ENCODE measurements at regions not wholly inside any gene's neighbourhood (a gene's known extent, or its start where the extent isn't known, plus 50 kb on each side); places are given as distances from the start of the nearest gene placed in this dataset.

DNA sequence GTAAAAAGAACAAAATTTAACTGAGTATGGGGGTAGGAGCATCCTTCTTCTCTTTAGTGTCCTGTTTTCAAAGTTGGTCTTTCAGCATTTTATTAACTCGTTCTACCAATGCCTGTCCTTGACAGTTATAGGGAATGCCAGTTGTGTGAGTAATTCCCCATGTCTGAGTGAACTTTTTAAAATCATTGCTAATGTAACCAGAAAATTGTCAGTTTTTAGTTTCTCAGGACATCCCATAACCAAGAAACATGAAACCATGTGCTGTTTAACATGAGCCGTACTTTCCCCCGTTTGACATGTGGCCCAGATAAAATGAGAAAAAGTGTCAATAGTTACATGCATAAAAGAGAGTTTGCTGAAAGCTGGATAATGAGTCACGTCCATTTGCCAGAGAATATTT is 71.4 kb upstream of the ARL4D start:
- DNase-seq (ENCODE audit: low read depth): no peak
- TF ChIP-seq, protein P1, sequence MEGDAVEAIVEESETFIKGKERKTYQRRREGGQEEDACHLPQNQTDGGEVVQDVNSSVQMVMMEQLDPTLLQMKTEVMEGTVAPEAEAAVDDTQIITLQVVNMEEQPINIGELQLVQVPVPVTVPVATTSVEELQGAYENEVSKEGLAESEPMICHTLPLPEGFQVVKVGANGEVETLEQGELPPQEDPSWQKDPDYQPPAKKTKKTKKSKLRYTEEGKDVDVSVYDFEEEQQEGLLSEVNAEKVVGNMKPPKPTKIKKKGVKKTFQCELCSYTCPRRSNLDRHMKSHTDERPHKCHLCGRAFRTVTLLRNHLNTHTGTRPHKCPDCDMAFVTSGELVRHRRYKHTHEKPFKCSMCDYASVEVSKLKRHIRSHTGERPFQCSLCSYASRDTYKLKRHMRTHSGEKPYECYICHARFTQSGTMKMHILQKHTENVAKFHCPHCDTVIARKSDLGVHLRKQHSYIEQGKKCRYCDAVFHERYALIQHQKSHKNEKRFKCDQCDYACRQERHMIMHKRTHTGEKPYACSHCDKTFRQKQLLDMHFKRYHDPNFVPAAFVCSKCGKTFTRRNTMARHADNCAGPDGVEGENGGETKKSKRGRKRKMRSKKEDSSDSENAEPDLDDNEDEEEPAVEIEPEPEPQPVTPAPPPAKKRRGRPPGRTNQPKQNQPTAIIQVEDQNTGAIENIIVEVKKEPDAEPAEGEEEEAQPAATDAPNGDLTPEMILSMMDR (conservative IDR thresholded peaks at IDR 0.05; ENCODE audit: low read depth, low read length): no peak
- no peak overlapping the region for H3K4me3 ChIP-seq (ENCODE audit: low read depth, low read length)

DNA sequence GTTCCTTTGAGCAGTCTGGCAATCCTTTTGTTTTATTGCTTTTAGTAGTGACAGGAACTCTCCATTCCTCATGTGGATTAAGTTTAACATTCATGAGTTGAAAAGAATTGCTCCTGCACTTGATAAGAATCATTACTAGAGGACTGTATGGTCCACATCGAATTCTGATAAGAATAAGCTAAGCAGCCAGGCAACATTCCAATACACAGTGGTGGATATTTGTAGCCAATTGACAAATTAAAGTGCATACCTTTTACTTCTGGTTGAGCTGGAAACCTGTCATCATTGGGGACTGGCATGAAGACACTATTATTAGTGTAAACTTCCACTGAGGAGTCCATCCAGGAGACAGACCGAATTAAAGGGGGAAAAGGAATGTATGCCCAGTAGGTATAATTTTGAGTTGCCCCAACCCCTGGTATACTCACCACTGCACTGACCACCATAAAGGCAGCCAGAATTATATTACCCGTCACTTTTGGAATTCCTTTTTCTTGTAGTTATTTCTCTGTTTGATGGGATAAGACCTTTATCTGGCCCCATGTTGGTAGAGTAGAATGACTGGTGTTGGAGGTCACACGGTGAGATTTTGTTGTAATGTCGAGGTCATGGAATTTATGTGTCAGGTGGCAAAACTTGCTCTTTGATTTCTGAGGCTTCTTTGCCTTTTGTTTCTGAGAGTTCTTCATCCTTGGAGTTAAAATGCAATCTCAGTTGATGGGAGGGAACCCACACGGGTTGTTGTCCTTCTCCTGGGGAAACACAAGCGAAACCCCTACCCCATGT is 72.1 kb upstream of the ARL4D start:
- TF ChIP-seq, protein P1 (conservative IDR thresholded peaks at IDR 0.05; ENCODE audit: low read depth, low read length): no peak
- no peak for DNase-seq (ENCODE audit: low read depth)
- no peak overlapping the region for H3K4me3 ChIP-seq (ENCODE audit: low read depth, low read length)

DNA sequence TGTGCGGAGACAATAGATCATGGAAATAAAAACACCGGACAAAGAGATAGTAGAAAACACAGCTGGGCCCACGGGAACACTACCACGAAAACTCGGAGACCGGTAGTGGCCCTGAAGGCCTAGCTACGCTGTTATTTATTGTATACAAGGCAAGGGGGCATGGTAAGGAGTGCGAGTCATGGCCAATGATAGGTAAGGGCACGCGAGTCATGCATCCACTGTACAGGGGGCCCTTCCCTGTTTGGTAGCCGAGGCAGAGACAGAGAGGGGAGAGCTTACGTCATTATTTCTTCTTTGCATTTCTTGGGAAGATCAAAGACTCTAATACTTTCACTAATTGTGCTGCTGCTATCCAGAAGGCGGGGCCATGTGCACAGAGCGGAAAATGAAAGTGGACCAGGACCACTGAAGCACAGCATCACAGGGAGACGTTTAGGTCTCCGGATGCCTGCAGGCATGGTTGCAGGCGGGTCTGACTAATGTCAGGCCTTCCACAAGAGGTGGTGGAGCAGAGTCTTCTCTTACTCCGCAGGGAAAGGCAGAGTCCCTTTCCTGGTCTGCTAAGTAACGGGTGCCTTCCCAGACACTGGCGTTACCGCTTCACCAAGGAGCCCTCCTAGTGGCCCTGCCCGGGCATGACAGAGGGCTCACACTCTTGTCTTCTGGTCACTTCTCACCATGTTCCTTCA is 74.4 kb upstream of the ARL4D start:
- H3K4me3 ChIP-seq (ENCODE audit: low read depth, low read length): no peak overlapping the region
- TF ChIP-seq, protein P1 (conservative IDR thresholded peaks at IDR 0.05; ENCODE audit: low read depth, low read length): peak; percentile 48
- no peak for DNase-seq (ENCODE audit: low read depth)

DNA sequence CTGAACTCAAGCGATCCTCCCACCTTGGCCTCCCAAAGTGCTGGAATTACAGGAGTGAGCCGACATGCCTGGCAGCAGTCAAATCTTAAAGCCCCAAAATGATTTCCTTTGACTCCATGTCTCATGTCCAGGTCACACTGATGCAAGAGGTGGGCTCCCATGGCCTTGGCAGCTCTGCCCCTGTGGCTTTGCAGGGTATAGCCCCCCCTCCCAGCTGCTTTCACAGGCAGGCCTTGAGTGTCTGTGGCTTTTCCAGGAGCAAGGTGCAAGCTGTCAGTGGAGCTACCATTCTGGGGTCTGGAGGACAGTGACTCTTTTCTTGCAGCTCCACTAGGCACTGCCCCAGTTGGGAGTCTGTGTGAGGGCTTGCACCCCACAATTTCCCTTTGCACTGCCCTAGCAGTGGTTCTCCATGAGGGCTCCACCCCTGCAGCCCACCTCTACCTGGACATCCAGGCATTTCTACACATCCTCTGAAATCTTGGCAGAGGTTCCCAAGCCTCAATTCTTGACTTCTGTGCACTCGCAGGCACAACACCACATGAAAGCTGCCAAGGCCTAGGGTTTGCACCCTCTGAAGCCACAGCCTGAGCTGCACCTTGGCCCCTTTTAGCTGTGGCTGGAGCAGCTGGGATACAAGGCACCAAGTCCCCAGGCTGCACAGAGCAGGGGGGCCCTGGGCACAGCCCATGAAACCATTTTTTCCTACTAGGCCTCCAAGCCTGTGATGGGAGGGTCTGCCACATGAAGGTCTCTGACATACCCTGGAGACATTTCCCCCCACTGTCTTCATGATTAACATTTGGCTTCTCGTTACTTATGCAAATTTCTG is 79.3 kb upstream of the ARL4D start:
- no peak overlapping the region for H3K4me3 ChIP-seq (ENCODE audit: low read depth, low read length)
- DNase-seq (ENCODE audit: low read depth): no peak
- TF ChIP-seq, protein P1 (conservative IDR thresholded peaks at IDR 0.05; ENCODE audit: low read depth, low read length): no peak

DNA sequence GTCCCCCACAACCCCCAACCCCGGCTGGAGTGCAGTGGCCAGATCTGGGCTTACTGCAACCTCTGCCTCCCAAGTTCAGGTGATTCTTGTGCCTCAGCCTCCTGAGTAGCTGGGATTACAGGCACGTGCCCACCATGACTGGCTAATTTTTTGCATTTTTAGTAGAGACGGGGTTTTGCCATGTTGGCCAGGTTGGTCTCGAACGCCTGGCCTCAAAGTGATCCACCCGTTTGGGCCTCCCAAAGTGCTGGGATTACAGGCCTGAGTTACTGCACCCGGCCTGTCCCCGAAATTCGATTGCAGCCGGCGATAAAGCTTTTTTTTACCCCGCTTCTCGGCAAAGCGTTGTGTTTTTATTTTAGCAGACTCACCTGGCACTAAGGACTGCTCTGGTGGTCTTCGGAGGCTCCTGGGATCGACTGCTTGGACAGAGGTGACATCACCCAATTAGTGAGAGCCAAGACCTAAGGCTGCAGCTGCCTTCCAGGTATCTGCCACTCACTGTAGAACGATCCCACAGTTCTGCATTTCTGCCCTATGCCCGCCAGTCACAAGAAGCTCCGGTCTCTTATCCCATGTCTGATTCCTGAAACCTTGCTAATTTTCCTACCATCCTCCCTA is 82.2 kb upstream of the ARL4D start:
- DNase-seq (ENCODE audit: low read depth): no peak
- H3K4me3 ChIP-seq (ENCODE audit: low read depth, low read length): no peak overlapping the region
- TF ChIP-seq, protein P1 (conservative IDR thresholded peaks at IDR 0.05; ENCODE audit: low read depth, low read length): no peak

DNA sequence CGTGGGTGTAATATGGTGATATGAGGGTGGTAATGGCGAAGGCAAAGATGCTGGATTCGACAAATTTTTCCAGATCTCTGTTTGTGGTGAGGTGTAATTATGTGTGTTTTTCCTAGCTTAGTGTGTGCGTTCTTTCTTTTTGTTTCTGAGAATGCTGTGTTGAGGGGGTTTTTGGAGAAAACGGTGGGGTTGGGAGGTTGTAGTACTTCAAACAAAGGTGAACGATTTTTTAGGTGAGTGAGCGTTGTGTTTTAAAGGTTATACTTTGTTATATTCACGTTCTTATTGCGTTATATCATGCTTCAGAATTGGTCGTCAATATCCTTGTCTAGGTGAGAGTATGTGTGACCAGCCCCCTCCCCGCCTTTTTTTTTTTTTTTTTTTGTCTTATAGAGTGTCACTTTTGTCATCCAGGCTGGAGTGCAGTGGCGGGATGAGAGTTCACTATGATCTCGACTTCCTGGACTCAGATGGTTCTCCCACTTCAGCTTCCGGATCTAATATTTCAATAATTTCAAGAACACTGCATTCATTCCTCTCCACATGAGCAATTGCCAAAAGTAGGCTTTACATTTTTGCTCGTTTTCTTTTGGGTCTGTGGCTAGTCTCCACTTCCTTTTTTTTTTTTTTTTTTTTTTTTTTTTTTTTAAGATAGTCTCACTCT is 82.2 kb upstream of the RNU2-1 start:
- TF ChIP-seq, protein P1 (conservative IDR thresholded peaks at IDR 0.05; ENCODE audit: low read depth, low read length): no peak
- H3K4me3 ChIP-seq (ENCODE audit: low read depth, low read length): no peak overlapping the region
- no peak for DNase-seq (ENCODE audit: low read depth)

Data from epithelial cell of proximal tubule (primary cell).